GM23338 (cell line): ENCODE measurements at regions not wholly inside any gene's neighbourhood (a gene's known extent, or its start where the extent isn't known, plus 50 kb on each side); places are given as distances from the start of the nearest gene placed in this dataset.

Source experiments
- CTCF ChIP-seq, 2 experiments: fragments of 200-600 bp in 1 of 2; sonication (generic) in 1 of 2; conservative IDR thresholded peaks; 2 replicates each; pipeline versions ENCODE4 v1.5.1 to v1.6.1; 2016 to 2017; ENCODE audit warnings: antibody characterized with exemption in 2 of 2, low read depth in 2 of 2, mild to moderate bottlenecking in 2 of 2, moderate library complexity in 1 of 2
- EZH2 ChIP-seq: fragments of 200-600 bp; sonication (generic); IDR thresholded peaks from one replicate; pipeline ENCODE4 v1.8.0; 2017; ENCODE audit warnings: antibody characterized with exemption, mild to moderate bottlenecking, low read depth; ENCODE audit not compliant: unreplicated experiment
- JUNB ChIP-seq: IDR thresholded peaks from one replicate; pipeline ENCODE4 v1.6.1; 2016; ENCODE audit warnings: antibody characterized with exemption; ENCODE audit not compliant: unreplicated experiment
- POLR2AphosphoS5 ChIP-seq: IDR thresholded peaks from 2 replicates; pipeline ENCODE4 v1.6.1; 2016; ENCODE audit warnings: antibody characterized with exemption, low read depth

GRCh38 chr12:76265424-76266180, 82.6 kb downstream of the BBS10 start:
- TF ChIP-seq EZH2 (no peak), CTCF (conservative IDR thresholded peaks at IDR 0.05; ENCODE audit: low read depth in 2 of 2) (no peak), JUNB (no peak), POLR2AphosphoS5 (no peak)
